C4-2B (cell line): ENCODE measurements at regions not wholly inside any gene's neighbourhood (a gene's known extent, or its start where the extent isn't known, plus 50 kb on each side); places are given as distances from the start of the nearest gene placed in this dataset.

Experiments used
- ZFX ChIP-seq: fragments of 450-650 bp; IDR thresholded peaks from 2 replicates; pipeline ENCODE4 v1.6.1; 2017
- TF ChIP-seq, protein P1 (sequence below): fragments of 450-650 bp; conservative IDR thresholded peaks from 2 replicates; pipeline ENCODE4 v1.5.1; 2017; ENCODE audit warnings: mild to moderate bottlenecking

DNA sequence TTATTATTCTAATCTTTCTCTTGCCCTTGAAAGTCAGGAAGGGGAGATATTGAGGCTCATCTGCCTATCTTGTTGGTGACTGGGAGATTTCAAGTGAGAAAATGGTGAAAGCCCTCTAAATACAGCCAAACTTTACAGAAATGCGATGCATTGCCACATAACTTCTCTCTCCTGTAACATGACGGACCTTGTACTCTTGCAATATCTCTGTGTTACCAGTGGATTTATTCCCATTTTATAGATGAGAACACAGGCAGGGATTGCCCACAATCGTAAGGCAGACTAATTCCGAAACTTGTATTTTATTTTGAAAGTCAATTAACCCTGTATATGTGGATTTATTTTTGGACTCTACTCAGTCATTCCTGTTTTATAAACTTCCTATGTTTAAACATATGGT lies 57.3 kb upstream of the MPP7 start:
- TF ChIP-seq, protein P1, sequence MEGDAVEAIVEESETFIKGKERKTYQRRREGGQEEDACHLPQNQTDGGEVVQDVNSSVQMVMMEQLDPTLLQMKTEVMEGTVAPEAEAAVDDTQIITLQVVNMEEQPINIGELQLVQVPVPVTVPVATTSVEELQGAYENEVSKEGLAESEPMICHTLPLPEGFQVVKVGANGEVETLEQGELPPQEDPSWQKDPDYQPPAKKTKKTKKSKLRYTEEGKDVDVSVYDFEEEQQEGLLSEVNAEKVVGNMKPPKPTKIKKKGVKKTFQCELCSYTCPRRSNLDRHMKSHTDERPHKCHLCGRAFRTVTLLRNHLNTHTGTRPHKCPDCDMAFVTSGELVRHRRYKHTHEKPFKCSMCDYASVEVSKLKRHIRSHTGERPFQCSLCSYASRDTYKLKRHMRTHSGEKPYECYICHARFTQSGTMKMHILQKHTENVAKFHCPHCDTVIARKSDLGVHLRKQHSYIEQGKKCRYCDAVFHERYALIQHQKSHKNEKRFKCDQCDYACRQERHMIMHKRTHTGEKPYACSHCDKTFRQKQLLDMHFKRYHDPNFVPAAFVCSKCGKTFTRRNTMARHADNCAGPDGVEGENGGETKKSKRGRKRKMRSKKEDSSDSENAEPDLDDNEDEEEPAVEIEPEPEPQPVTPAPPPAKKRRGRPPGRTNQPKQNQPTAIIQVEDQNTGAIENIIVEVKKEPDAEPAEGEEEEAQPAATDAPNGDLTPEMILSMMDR, result no peak
- no peak for TF ChIP-seq ZFX
